ENCODE measurements at regions not wholly inside any gene's neighbourhood (a gene's known extent, or its start where the extent isn't known, plus 50 kb on each side); places are given as distances from the start of the nearest gene placed in this dataset.

- H3K4me3 ChIP-seq (ENCODE audit: low read depth, low read length) = no peak overlapping the region
- TF ChIP-seq CTCF (IDR thresholded peaks at IDR 0.05; ENCODE audit: low read depth, low read length, missing control alignments) = no peak
- no peak for DNase-seq (ENCODE audit: low read depth)
Observed at GRCh38 chr1:112232848-112233247, 163.2 kb upstream of the CTTNBP2NL start.

GRCh38 chr1:112234710-112235109, 161.3 kb upstream of the CTTNBP2NL start:
- no peak for TF ChIP-seq CTCF (IDR thresholded peaks at IDR 0.05; ENCODE audit: low read depth, low read length, missing control alignments)
- H3K4me3 ChIP-seq (ENCODE audit: low read depth, low read length) = no peak overlapping the region
- DNase-seq (ENCODE audit: low read depth) = no peak

GRCh38 chr1:112237983-112238545, 157.9 kb upstream of the CTTNBP2NL start:
- no peak for DNase-seq (ENCODE audit: low read depth)
- no peak overlapping the region for H3K4me3 ChIP-seq (ENCODE audit: low read depth, low read length)
- no peak for TF ChIP-seq CTCF (IDR thresholded peaks at IDR 0.05; ENCODE audit: low read depth, low read length, missing control alignments)

GRCh38 chr1:112239683-112240330, 156.2 kb upstream of the CTTNBP2NL start:
- no peak overlapping the region for H3K4me3 ChIP-seq (ENCODE audit: low read depth, low read length)

GRCh38 chr1:112242470-112242869, 153.5 kb upstream of the CTTNBP2NL start:
- no peak overlapping the region for H3K4me3 ChIP-seq (ENCODE audit: low read depth, low read length)
- TF ChIP-seq CTCF (IDR thresholded peaks at IDR 0.05; ENCODE audit: low read depth, low read length, missing control alignments) = no peak
- no peak for DNase-seq (ENCODE audit: low read depth)

More at GRCh38 chr1:112239683-112240330, 156.2 kb upstream of the CTTNBP2NL start:
- no peak for TF ChIP-seq CTCF (IDR thresholded peaks at IDR 0.05; ENCODE audit: low read depth, low read length, missing control alignments)
- DNase-seq (ENCODE audit: low read depth) = no peak

- no peak for DNase-seq (ENCODE audit: low read depth)
- TF ChIP-seq CTCF (IDR thresholded peaks at IDR 0.05; ENCODE audit: low read depth, low read length, missing control alignments) = no peak
- no peak overlapping the region for H3K4me3 ChIP-seq (ENCODE audit: low read depth, low read length)
Observed at GRCh38 chr1:112244131-112244530, 151.9 kb upstream of the CTTNBP2NL start.

- TF ChIP-seq CTCF (IDR thresholded peaks at IDR 0.05; ENCODE audit: low read depth, low read length, missing control alignments) = no peak
Observed at GRCh38 chr1:112245114-112245513, 150.9 kb upstream of the CTTNBP2NL start.

More at GRCh38 chr1:112245114-112245513, 150.9 kb upstream of the CTTNBP2NL start:
- DNase-seq (ENCODE audit: low read depth) = no peak
- no peak overlapping the region for H3K4me3 ChIP-seq (ENCODE audit: low read depth, low read length)
